GM12878 (cell line): ENCODE measurements at regions not wholly inside any gene's neighbourhood (a gene's known extent, or its start where the extent isn't known, plus 50 kb on each side); places are given as distances from the start of the nearest gene placed in this dataset.

Experiments used
- ATAC-seq: fragments of 200-7000 bp; cut with Tn5 transposase; 3 replicates; pipeline ENCODE4 v1.9.1; 2020; ENCODE audit warnings: mild to moderate bottlenecking, moderate library complexity
- BruUV-seq: library from RNA; stranded (reverse); fragments of 400-500 nt; replicated peaks from 2 replicates; lab custom pipeline; 2021; lab: Mats Ljungman, UMichigan
- CTCF ChIA-PET: fragments of 300-600 bp; sonication (Branson Sonifier 250); formaldehyde crosslinking; extraction: SDS; loops from one replicate; lab custom pipeline; 2021; ENCODE audit warnings: inconsistent platforms; lab: Yijun Ruan, JAX
- POLR2A ChIA-PET: fragments of 350-600 bp; formaldehyde crosslinking; extraction: SDS; loops from one replicate; lab custom pipeline; 2021; ENCODE audit warnings: inconsistent platforms; lab: Charles Lee
- RAD21 ChIA-PET: fragments of 300-600 bp; sonication (Branson Sonifier 250); formaldehyde crosslinking; loops from one replicate; lab custom pipeline; 2023; ENCODE audit warnings: antibody characterized with exemption; ENCODE audit not compliant: unreplicated experiment; lab: Charles Lee
- SMC1A ChIA-PET: fragments of 300-600 bp; sonication (Branson Sonifier 250); formaldehyde crosslinking; loops from one replicate; lab custom pipeline; 2023; ENCODE audit not compliant: unreplicated experiment, uncharacterized antibody; lab: Charles Lee
- DNase-seq: peaks from one replicate; pipeline ENCODE4 v3.0.0-alpha.2; 2011; ENCODE audit warnings: low read depth, low spot score
- FAIRE-seq: peaks from 3 replicates; lab custom pipeline; 2011; peaks lifted over from hg19 to GRCh38; lab: Jason Lieb, UNC
- H2AFZ ChIP-seq: 2 replicates; pipeline ENCODE4 v1.6.0; 2011; ENCODE audit warnings: low read depth, low read length, control low read depth; ENCODE audit not compliant: control insufficient read depth
- H3K27ac ChIP-seq: 2 replicates; pipeline ENCODE4 v1.5.1; 2011; ENCODE audit warnings: control low read depth; ENCODE audit not compliant: control insufficient read depth, insufficient read depth
- H3K27me3 ChIP-seq, 2 experiments: replicated peaks in 1 of 2; 2 replicates each; pipeline versions ENCODE4 v1.6.0 to v1.6.1; 2011; ENCODE audit warnings: low read length in 1 of 2; ENCODE audit not compliant: control insufficient read depth in 2 of 2, insufficient read depth in 2 of 2
- H3K36me3 ChIP-seq, 2 experiments: 2 replicates each; pipeline ENCODE4 v1.5.1; 2011; ENCODE audit warnings: low read length in 1 of 2; ENCODE audit not compliant: control insufficient read depth in 2 of 2, insufficient read depth in 2 of 2
- H3K4me1 ChIP-seq: 2 replicates; pipeline ENCODE4 v1.6.1; 2011; ENCODE audit warnings: mild to moderate bottlenecking, low read length, moderate library complexity, mixed read lengths; ENCODE audit not compliant: control insufficient read depth, insufficient read depth
- H3K4me2 ChIP-seq: 2 replicates; pipeline ENCODE4 v1.6.0; 2011; ENCODE audit warnings: control low read depth; ENCODE audit not compliant: control insufficient read depth, insufficient read depth
- H3K4me3 ChIP-seq: fragments of 200-600 bp; sonication (generic); 2 replicates; pipeline ENCODE4 v1.5.1; 2016
- H3K79me2 ChIP-seq: 2 replicates; pipeline ENCODE4 v1.6.0; 2011; ENCODE audit warnings: low read length; ENCODE audit not compliant: control insufficient read depth, insufficient read depth
- H3K9ac ChIP-seq: 2 replicates; pipeline ENCODE4 v1.8.0; 2011; ENCODE audit warnings: low read length, control low read depth, mixed read lengths; ENCODE audit not compliant: control insufficient read depth, insufficient read depth
- H3K9me3 ChIP-seq: replicated peaks from 3 replicates; pipeline ENCODE4 v1.5.1; 2011; ENCODE audit warnings: mild to moderate bottlenecking, low read length; ENCODE audit not compliant: control insufficient read depth, insufficient read depth
- H4K20me1 ChIP-seq: 2 replicates; pipeline ENCODE4 v1.6.0; 2011; ENCODE audit not compliant: control insufficient read depth, insufficient read depth
- CBX3 ChIP-seq: fragments of 200-600 bp; sonication (generic); IDR thresholded peaks from 2 replicates; pipeline ENCODE4 v1.6.1; 2016; ENCODE audit warnings: low read depth, borderline replicate concordance
- CBX5 ChIP-seq: sonication (generic); IDR thresholded peaks from 2 replicates; pipeline ENCODE4 v1.6.1; 2016; ENCODE audit warnings: low read depth, moderate library complexity, mild to moderate bottlenecking, inconsistent platforms
- CHD2 ChIP-seq: IDR thresholded peaks from 2 replicates; pipeline ENCODE4 v1.6.1; 2011; ENCODE audit warnings: low read depth, low read length, improper control_type of control experiment, borderline replicate concordance
- EGR1 ChIP-seq, 2 experiments: IDR thresholded peaks; 1 replicate in 1 of 2; 2 replicates in 1 of 2; pipeline ENCODE4 v1.6.1; 2011 to 2012; ENCODE audit warnings: low read depth in 2 of 2, low read length in 2 of 2, borderline replicate concordance in 1 of 2, mild to moderate bottlenecking in 1 of 2, moderate library complexity in 1 of 2
- MLLT1 ChIP-seq: fragments of 450-650 bp; IDR thresholded peaks from 2 replicates; pipeline ENCODE4 v1.6.1; 2016; ENCODE audit warnings: mild to moderate bottlenecking
- NKRF ChIP-seq: fragments of 450-650 bp; conservative IDR thresholded peaks from 2 replicates; pipeline ENCODE4 v1.6.1; 2017; ENCODE audit warnings: mild to moderate bottlenecking, moderate library complexity
- POU2F2 ChIP-seq: IDR thresholded peaks from 3 replicates; pipeline ENCODE4 v1.6.1; 2011; ENCODE audit warnings: low read depth, mild to moderate bottlenecking, low read length, borderline replicate concordance
- SMAD5 ChIP-seq: IDR thresholded peaks from 2 replicates; pipeline ENCODE4 v1.6.1; 2016; ENCODE audit warnings: antibody characterized with exemption, low read depth
- SMARCA5 ChIP-seq: fragments of 450-650 bp; IDR thresholded peaks from 2 replicates; pipeline ENCODE4 v1.6.1; 2017; ENCODE audit warnings: mild to moderate bottlenecking
- SUPT20H ChIP-seq: IDR thresholded peaks from 2 replicates; pipeline ENCODE4 v1.6.1; 2011; ENCODE audit warnings: low read depth, mild to moderate bottlenecking, low read length, moderate library complexity, borderline replicate concordance; ENCODE audit not compliant: control insufficient read depth
- TAF1 ChIP-seq: IDR thresholded peaks from 2 replicates; pipeline ENCODE4 v1.6.1; 2011; ENCODE audit warnings: mild to moderate bottlenecking, low read depth, low read length, borderline replicate concordance
- TCF3 ChIP-seq: IDR thresholded peaks from 2 replicates; pipeline ENCODE4 v1.6.1; 2012; ENCODE audit warnings: low read depth, mild to moderate bottlenecking, low read length, borderline replicate concordance; ENCODE audit not compliant: insufficient read depth
- USF2 ChIP-seq: IDR thresholded peaks from 2 replicates; pipeline ENCODE4 v1.6.1; 2011; ENCODE audit warnings: low read depth, low read length, improper control_type of control experiment, borderline replicate concordance
- WGBS: methylation state at CpG from one replicate; pipeline ENCODE4 v1.1.6; 2016; ENCODE audit warnings: low lambda C conversion rate; ENCODE audit not compliant: insufficient replicate concordance, insufficient coverage; ENCODE audit errors: missing lambda C conversion rate; 5-methylcytosine and 5-hydroxymethylcytosine counted together
- in situ Hi-C: fragments of 300-500 bp; cut with MboI; formaldehyde crosslinking; loops from 9 replicates; pipeline ENCODE4 v1.14.3; 2018; ENCODE audit warnings: mixed read lengths
- intact Hi-C: fragments of 100-400 bp; cut with micrococcal nuclease; formaldehyde crosslinking; loops from one replicate; pipeline ENCODE4 v1.14.2; 2022; ENCODE audit not compliant: unreplicated experiment

GRCh38 chr7:16045296-16045695 is 358.8 kb upstream of the MEOX2 start:
- no peak overlapping the region for H3K27ac ChIP-seq
- H3K79me2 ChIP-seq: no peaks in the 10 kb centered on the region
- ChIA-PET POLR2A (no interaction called here), RAD21 (no interaction called here), SMC1A (no interaction called here), CTCF (no interaction called here)
- 23% methylated on average over 3 of the region's 3 CpGs for WGBS
- no TSS peak for BruUV-seq
- no peak for DNase-seq
- TF ChIP-seq USF2 (no peak), SUPT20H (no peak), CBX3 (no peak), CHD2 (no peak), SMARCA5 (no peak), EGR1 (IDR thresholded peaks at IDR 0.05; ENCODE audit: borderline replicate concordance in 1 of 2, low read depth in 2 of 2, low read length in 2 of 2) (no peak), TCF3 (no peak), POU2F2 (no peak), CBX5 (no peak), NKRF (no peak), SMAD5 (no peak), TAF1 (no peak), MLLT1 (no peak)
- FAIRE-seq: no peak
- intact Hi-C loops: no loop called here
- in situ Hi-C loops: no loop called here
- no peak overlapping the region for H3K9ac ChIP-seq
- no peaks in the 10 kb centered on the region for H3K27me3 ChIP-seq
- H3K4me1 ChIP-seq: no peaks in the 10 kb centered on the region
- ATAC-seq: no peak
- no peaks in the 10 kb centered on the region for H4K20me1 ChIP-seq
- no peak overlapping the region for H2AFZ ChIP-seq
- H3K4me2 ChIP-seq: no peak overlapping the region
- no peaks in the 10 kb centered on the region for H3K9me3 ChIP-seq
- H3K4me3 ChIP-seq: no peak overlapping the region
- no peaks in the 10 kb centered on the region for H3K36me3 ChIP-seq
